ENCODE measurements at regions not wholly inside any gene's neighbourhood (a gene's known extent, or its start where the extent isn't known, plus 50 kb on each side); places are given as distances from the start of the nearest gene placed in this dataset.

- no peak for TF ChIP-seq CTCF (IDR thresholded peaks at IDR 0.05; ENCODE audit: low read depth, low read length, missing input control)
Observed at GRCh38 chr14:71296184-71296583, 388.9 kb downstream of the PCNX1 start (continued).

- 80% methylated on average over 5 of the region's 5 CpGs for WGBS
- Histone ChIP-seq H3K9me3 (ENCODE audit: control insufficient read depth in 4 of 4, low read length in 3 of 4) (peaks cover 5 to 8% (median 6%) of the 10 kb centered on the region in 4 donors), H3K36me3 (ENCODE audit: control insufficient read depth in 4 of 4, insufficient read depth in 3 of 4, low read depth in 1 of 4, low read length in 3 of 4) (peaks cover 0 to 2% (median 0%) of the 10 kb centered on the region in 4 donors), H3K4me3 (ENCODE audit: low read depth in 1 of 3, low read length in 3 of 3) (no peak overlapping the region), H3K27me3 (ENCODE audit: control insufficient read depth in 4 of 4, insufficient read depth in 4 of 4, low read length in 3 of 4) (no peaks in the 10 kb centered on the region), H3K27ac (ENCODE audit: low read depth in 1 of 2, low read length in 2 of 2) (no peak overlapping the region), H3K9ac (ENCODE audit: low read depth in 1 of 2, low read length in 2 of 2) (no peak overlapping the region), H3K4me1 (ENCODE audit: control insufficient read depth in 4 of 4, insufficient read depth in 4 of 4, low read length in 3 of 4) (no peaks in the 10 kb centered on the region)
- no peak for DNase-seq (ENCODE audit: low spot score)
- TF ChIP-seq REST (IDR thresholded peaks at IDR 0.05) (no peak), TAF1 (conservative IDR thresholded peaks at IDR 0.05) (no peak), CTCF (IDR thresholded peaks at IDR 0.05; ENCODE audit: low read depth, low read length, missing input control) (no peak), NR2F2 (IDR thresholded peaks at IDR 0.05) (no peak), ZBTB33 (IDR thresholded peaks at IDR 0.05) (no peak), EGR1 (IDR thresholded peaks at IDR 0.05; ENCODE audit: low read depth in 2 of 2) (no peak), GABPA (IDR thresholded peaks at IDR 0.05 in 1 of 2, conservative IDR thresholded peaks at IDR 0.05 in 1 of 2) (no peak)
Observed at GRCh38 chr14:71300566-71301330, 393.5 kb downstream of the PCNX1 start.

- H3K36me3 ChIP-seq (ENCODE audit: control insufficient read depth in 4 of 4, insufficient read depth in 3 of 4, low read depth in 1 of 4, low read length in 3 of 4), result peaks cover 0 to 2% (median 0%) of the 10 kb centered on the region in 4 donors
- no peaks in the 10 kb centered on the region for H3K4me1 ChIP-seq (ENCODE audit: control insufficient read depth in 4 of 4, insufficient read depth in 4 of 4, low read length in 3 of 4)
- no peaks in the 10 kb centered on the region for H3K27me3 ChIP-seq (ENCODE audit: control insufficient read depth in 4 of 4, insufficient read depth in 4 of 4, low read length in 3 of 4)
- DNase-seq (ENCODE audit: low spot score), result no peak
- H3K4me3 ChIP-seq (ENCODE audit: low read depth in 1 of 3, low read length in 3 of 3), result no peak overlapping the region
- H3K9ac ChIP-seq (ENCODE audit: low read depth in 1 of 2, low read length in 2 of 2), result no peak overlapping the region
- 95% methylated on average over 2 of the region's 2 CpGs for WGBS
- peaks cover 5 to 12% (median 6%) of the 10 kb centered on the region in 4 donors for H3K9me3 ChIP-seq (ENCODE audit: control insufficient read depth in 4 of 4, low read length in 3 of 4)
- no peak overlapping the region for H3K27ac ChIP-seq (ENCODE audit: low read depth in 1 of 2, low read length in 2 of 2)
- TF ChIP-seq ATF3 (IDR thresholded peaks at IDR 0.05) (no peak), SP1 (IDR thresholded peaks at IDR 0.05) (no peak), NR2F2 (IDR thresholded peaks at IDR 0.05) (no peak)
Observed at GRCh38 chr14:71301611-71302010, 394.4 kb downstream of the PCNX1 start.
